Erythroblast (primary cell): ENCODE measurements at regions not wholly inside any gene's neighbourhood (a gene's known extent, or its start where the extent isn't known, plus 50 kb on each side); places are given as distances from the start of the nearest gene placed in this dataset.

ENCODE experiments used
- GATA1 ChIP-seq: IDR thresholded peaks from 2 replicates; pipeline ENCODE4 v1.6.1; 2011; ENCODE audit warnings: low read depth, mild to moderate bottlenecking, control low read depth, low read length, moderate library complexity
- POLR2A ChIP-seq: IDR thresholded peaks from 2 replicates; pipeline ENCODE4 v1.6.1; 2011; ENCODE audit warnings: mild to moderate bottlenecking, low read length

DNA sequence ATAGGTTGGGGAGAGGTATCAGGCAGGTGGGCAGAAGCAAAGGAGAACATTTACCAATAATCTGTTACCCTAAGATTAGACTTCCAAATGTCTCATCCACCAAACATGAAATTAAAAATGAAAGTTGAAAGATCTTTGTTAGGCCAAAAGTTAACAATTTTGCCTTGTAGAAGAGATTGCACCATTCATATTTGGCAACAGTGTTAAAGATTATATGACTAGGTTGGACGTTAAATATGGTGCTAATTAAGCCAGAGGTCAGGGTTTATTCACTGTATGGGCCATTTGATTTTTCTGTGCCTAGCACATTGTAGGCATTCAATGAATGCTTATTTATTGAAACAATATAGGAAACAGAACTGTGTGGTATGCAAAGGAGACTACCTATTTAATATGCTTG lies 126.1 kb upstream of the SLC5A12 start:
- TF ChIP-seq POLR2A (no peak), GATA1 (no peak)
